GM18868 (cell line): ENCODE measurements at regions not wholly inside any gene's neighbourhood (a gene's known extent, or its start where the extent isn't known, plus 50 kb on each side); places are given as distances from the start of the nearest gene placed in this dataset.
"Not testable (repeated sequence)": the region's sequence is repeated elsewhere in the genome, so short reads cannot be mapped to it uniquely, and the experiment has no call there.

ENCODE experiments used
- ATAC-seq: cut with Tn5 transposase; IDR thresholded peaks from one replicate; pipeline ENCODE4 v1.9.1; 2021; ENCODE audit warnings: mild to moderate bottlenecking, moderate library complexity; ENCODE audit not compliant: unreplicated experiment

GRCh38 chr16:65315081-65315780 is 193.4 kb upstream of the CDH11 start:
- ATAC-seq, result no peak

- ATAC-seq, result no peak
Measured at GRCh38 chr16:65314627-65315008, 192.8 kb upstream of the CDH11 start.

GRCh38 chr16:65313936-65314626 is 192.2 kb upstream of the CDH11 start:
- no peak for ATAC-seq

- ATAC-seq, result no peak
Measured at GRCh38 chr16:65312795-65313194, 190.9 kb upstream of the CDH11 start.

- ATAC-seq, result no peak
Measured at GRCh38 chr16:65312071-65312470, 190.2 kb upstream of the CDH11 start.

- not testable (repeated sequence) for ATAC-seq
Measured at GRCh38 chr16:65310491-65310890, 188.6 kb upstream of the CDH11 start.

GRCh38 chr16:65309354-65309753 is 187.5 kb upstream of the CDH11 start:
- no peak for ATAC-seq

GRCh38 chr16:65308506-65308905 is 186.6 kb upstream of the CDH11 start:
- ATAC-seq, result no peak

GRCh38 chr16:65307286-65307685 is 185.4 kb upstream of the CDH11 start:
- ATAC-seq, result no peak

GRCh38 chr16:65306722-65307121 is 184.9 kb upstream of the CDH11 start:
- no peak for ATAC-seq

- no peak for ATAC-seq
Measured at GRCh38 chr16:65306300-65306699, 184.4 kb upstream of the CDH11 start.

- no peak for ATAC-seq
Measured at GRCh38 chr16:65305266-65305959, 183.6 kb upstream of the CDH11 start.

GRCh38 chr16:65301029-65301428 is 179.2 kb upstream of the CDH11 start:
- ATAC-seq, result no peak

GRCh38 chr16:65297453-65297852 is 175.6 kb upstream of the CDH11 start:
- no peak for ATAC-seq

GRCh38 chr16:65295527-65295926 is 173.7 kb upstream of the CDH11 start:
- no peak for ATAC-seq

GRCh38 chr16:65294708-65295107 is 172.8 kb upstream of the CDH11 start:
- ATAC-seq, result no peak

- no peak for ATAC-seq
Measured at GRCh38 chr16:65294165-65294564, 172.3 kb upstream of the CDH11 start.

- no peak for ATAC-seq
Measured at GRCh38 chr16:65289022-65289421, 167.2 kb upstream of the CDH11 start.

- no peak for ATAC-seq
Measured at GRCh38 chr16:65287307-65287706, 165.4 kb upstream of the CDH11 start.

GRCh38 chr16:65285128-65286048 is 163.5 kb upstream of the CDH11 start:
- ATAC-seq, result no peak

- no peak for ATAC-seq
Measured at GRCh38 chr16:65284626-65285025, 162.8 kb upstream of the CDH11 start.
